ENCODE measurements at regions not wholly inside any gene's neighbourhood (a gene's known extent, or its start where the extent isn't known, plus 50 kb on each side); places are given as distances from the start of the nearest gene placed in this dataset.
"Not testable (repeated sequence)": the region's sequence is repeated elsewhere in the genome, so short reads cannot be mapped to it uniquely, and the experiment has no call there.

DNA sequence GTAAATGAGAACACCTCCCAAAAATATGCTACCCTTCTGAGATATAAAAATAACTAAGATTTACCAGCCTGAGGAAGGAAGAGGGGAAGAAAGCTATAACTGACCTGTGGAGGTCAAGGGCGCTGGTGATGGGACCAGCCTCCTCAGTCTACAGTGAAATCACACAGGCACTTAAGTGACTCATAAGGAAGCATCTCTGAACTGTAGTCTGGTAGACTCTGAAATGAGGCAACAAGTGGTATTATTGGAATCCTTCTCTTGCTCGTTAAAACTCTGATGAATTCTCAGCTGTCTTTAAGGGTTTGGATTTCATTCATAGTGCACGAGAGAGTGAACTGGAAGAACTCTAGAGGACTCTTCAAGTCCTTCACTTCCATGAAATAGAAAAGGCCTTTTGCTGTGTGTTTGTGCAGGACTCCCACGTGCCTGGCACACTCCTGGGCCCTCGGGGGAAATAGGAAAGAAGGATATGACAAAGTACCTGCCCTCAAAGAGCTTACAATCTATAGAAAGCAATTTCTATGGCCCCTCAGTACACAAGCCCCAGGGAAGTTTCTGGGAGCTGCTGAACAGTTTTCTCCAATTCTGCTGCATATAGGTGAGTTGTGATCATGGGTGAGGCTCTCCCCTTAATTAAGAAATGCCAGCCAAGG lies 231.8 kb upstream of the RREB1 start:
- peak; percentile 80 for DNase-seq

DNA sequence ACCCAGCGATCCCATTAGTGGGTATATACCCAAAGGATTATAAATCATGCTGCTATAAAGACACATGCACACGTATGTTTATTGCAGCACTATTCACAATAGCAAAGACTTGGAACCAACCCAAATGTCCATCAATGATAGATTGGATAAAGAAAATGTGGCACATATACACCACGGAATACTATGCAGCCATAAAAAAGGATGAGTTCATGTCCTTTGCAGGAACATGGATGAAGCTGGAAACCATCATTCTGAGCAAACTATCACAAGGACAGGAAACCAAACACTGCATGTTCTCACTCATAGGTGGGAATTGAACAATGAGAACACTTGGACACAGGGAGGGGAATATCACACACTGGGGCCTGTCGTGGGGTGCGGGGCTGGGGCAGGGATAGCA lies 230.0 kb upstream of the RREB1 start:
- DNase-seq: not testable (repeated sequence)

DNA sequence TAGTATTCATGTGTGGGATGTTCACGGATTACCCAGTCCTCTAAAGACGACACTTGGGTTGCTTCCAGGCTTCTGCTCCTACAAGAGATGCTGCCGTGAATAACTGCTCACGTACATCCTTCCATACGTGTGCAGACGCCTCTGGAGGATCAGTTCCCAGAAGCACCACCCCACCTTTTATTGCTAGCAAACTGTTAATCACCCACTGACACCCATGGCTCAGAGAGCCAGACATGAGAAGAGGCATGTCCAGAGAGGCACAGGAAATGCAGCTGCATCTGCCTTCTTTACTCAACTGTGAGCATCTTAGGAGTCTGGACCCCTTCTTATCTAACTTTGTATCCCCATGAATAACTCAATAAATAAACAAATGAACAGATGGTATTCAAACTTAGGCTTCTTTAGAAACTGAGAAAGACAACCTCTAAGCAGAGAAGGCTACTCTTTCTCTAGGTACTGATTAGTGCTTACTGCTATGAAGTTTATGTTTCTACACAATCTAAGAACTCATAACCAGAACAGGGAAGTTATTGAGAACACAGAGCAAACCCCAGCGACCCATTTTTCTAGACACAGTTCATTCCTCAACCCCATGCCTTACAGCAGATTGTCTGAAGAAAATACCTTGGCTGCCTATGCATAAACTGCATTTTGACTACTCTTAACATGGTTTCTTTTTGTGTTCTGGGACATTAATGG lies 228.7 kb upstream of the RREB1 start:
- peak; percentile 14 for DNase-seq

DNA sequence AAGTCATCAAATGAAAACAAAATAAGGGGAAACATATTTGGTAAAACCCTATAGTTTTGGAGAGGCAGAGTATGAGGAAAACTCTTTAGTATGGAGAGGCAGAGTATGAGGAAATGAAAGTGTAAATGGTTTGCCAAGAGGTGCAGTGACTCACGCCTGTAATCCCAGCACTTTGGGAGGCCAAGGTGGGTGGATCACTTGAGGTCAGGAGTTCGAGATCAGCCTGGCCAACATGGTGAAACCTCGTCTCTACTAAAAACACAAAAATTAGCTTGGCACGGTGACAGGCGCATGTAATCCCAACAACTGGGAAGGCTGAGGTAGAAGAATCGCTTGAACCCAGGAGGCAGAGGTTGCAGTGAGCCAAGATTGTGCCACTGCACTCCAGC lies 228.2 kb upstream of the RREB1 start:
- peak; percentile 26 for DNase-seq

DNA sequence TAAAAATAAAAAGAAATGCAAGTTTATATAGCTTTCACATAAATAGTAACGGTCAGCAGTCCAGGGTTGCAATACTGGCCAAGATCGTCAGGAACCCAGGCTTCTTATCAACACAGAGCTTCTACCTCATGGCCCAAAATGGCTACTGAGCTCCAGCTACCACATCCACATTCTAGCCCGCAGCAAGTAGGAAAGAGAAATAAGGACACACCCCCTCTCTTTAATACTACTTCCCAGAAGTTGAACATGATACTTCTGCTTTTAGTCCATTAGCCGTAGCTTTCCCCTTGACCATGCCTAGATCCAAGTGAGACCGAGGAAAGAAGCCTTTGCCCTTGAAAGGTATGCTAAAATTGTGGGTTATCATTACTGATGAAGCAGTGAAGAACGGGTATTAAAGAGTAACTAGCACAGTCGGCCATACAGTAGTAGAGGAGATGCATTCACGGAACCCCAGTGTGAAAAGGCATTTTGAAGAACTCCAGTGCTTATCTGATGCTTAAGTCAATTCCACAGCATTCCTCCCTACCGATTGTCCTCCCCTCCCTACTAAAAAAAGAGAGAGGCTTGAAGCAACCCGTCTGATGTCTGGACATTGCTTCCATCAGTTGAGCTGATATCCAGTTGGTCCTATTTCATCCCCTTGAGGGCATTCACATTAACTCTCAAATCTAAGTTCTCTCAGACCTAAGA lies 226.9 kb upstream of the RREB1 start:
- DNase-seq: no peak

DNA sequence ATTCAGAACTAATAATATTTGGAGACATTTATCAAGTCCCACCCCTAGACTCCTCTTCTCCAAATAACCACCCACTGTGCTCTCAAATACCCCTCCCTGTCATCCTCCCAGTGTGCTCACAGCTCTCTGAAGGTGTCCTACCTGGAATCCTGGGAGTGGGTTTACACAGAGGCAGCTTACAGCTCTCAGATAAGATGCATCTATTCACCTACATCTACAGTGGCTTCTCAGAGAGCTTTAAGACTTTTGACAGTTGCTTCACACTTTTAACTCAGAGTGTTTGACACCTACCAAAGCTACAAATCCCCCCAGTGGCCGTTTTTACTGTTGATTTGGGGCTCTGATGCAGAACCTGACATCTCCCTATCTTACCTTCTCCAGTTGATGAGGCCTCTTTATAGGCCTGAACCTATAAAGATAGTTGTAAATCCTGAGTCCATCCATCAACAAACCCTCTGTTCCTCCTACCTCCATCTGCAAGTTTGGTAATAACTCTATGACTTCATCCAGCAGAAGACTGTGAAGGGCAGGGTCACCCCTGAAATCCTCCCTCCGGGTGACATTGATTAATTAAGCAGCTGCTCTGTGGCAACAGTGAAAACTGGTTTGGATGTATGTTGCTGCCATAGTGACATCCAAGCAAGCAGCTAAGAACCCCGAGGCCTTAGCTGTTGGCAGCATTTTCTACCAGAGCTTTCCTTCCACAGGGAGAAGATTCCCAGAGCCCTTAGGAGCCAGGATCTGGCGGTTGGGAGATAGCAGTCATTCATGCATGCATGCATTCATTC lies 226.1 kb upstream of the RREB1 start:
- no peak for DNase-seq

DNA sequence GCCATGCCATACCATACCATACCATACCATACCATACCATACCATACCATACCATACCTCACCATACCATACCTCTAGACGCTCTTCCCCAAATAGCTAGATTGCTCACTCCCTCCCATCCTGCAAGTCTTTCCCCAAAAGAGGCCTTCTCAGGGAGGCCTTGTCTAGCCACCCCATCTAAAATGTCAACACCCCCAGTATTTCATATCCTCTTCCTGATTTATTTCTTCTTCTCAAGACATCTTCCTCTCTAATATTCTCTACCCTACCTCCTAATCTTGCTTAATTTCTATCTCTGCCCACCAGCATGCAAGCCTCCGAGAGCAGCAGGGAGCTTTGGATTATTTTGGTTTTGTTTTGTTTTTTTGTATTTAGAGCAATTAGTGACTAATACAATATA lies 225.2 kb upstream of the RREB1 start:
- DNase-seq: no peak

DNA sequence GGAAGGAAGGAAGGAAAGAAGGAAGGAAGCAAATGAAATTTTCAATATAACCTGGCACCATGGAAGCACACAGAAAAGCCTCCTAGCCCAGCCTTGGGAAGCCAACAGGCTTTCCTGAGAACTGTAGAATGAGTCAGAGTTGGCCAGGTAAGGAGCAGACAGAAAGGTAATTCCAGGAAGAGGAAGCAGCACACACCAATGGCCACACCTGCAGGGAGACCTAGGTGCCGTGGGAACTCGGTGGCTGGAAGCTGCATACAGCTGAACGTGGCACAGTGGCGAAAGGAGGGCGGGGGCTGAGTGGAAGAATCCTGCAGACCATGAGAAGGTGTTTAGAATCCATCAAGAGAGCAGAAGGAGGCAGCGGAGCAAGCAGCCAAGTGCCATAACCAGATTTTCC lies 224.8 kb upstream of the RREB1 start:
- no peak for DNase-seq

DNA sequence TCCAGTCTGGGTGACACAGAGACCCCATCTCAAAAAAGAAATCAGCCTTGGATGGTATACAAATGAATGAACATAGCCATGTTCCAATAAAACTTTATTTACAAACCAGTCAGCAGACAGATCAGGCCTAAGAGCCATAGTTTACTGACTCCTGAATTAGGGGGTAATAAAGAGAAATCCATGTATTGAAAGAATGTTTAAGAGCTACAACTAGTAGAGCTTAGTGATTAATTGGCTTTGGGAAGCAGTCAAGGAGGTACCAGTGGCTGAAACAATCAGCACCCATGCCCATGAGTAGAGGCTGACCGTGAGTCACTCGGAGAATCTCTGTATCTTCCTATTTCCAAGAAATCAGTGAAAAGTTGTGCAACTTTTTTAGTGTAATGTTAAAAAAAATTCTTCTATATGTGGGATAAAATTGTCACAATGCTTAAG lies 223.6 kb upstream of the RREB1 start:
- DNase-seq: peak; percentile 24

DNA sequence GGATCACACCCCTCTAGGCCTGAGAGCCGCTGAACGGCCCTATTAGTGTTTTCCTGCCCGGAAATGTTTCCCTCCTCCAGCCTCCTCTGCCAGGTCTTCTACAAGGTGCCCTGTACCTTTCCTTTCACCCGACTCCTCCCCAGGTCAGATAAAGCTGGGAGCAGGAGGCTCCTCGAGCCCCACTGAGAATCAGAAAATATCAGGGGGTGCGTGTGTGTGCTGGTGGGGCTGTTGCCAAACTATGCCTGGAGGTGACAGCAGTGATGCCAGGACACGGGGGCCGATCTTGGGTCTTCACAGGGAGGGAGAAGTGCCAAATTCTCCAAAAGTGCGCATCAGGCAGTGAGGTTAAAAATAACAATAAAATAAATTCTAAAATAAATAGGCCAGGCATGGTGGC lies 222.8 kb upstream of the RREB1 start:
- no peak for DNase-seq

DNA sequence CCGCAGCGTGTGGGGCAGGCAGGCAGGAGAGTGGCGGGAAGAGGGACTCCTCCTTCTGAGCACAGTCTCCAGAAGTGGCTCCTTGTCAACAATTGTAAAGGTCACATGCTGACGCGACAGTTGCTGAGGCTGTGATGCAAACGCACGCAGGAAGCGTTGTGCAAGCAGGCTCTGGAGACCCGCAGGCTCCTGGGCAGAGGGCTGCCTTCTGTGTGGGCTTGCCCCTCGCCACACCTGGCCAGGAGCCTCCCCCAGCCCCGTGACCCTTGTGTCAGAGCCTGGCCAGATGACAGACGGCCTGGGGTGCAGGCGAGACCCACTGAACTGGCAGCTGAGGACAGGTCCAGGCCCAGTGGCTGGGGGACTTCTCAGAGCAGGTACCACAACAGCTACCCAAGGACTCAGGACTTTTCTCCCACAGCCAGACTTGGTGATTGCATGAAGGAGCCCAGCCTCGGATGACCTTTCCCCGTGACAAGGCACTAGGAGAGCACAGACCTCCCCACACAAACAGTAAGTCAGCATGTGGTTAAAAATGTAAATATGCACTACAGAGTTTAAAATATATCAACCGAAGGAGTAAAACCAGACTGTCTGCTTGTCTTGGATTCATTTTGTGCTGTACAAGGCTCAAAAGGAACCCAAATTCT lies 222.1 kb upstream of the RREB1 start:
- no peak for DNase-seq

DNA sequence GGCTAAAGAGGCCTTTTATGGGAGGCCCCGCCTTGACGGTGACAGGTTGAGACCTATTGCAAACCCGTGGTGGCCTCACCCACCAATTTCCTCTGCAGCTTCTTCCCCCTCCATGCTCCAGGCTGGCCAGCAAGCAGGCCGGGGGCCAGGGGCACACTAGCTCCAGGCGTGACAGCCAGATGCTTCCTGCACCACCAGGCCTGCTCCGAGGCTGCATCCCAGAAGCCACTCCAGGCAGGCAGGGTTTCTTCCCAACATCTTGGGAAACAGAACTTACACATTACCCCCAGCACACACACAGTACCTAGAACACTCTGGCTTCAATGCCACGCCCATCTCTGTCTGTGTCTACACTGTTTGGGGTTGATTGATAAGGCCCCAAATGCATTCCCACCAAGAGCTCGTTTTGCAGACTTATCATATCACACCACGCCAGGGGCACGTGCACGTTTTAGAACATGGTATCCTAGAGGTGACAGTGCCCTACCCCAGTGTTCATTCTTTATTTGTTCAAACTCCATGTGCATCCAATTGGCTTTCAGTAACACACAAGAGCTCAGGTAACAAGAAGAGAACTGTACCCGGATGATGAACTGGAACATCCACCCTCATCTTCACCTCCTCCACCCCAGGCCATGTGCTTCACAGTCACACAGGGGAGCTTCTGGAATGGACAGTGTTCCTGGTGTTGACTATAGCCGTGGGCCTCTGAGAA lies 221.4 kb upstream of the RREB1 start:
- no peak for DNase-seq

DNA sequence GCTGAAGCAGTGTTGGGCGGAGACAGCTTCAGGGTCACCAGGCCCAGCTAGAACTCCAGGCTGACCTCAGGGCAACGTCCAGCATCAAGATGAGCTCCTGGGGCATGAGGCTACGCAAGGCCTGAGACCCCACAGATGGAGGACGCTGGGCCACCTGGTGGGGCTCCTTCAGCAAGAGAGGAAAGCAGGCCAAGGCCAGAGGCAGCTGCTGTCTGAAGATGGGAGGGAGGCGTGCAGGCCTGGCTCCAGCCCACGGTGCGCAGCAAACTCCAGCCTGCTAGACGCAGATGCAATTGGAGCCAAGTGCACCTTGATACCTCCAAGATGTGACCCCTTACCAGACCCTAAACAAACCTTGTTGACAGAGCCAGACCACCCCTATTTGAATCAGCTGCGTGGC lies 220.9 kb upstream of the RREB1 start:
- no peak for DNase-seq

DNA sequence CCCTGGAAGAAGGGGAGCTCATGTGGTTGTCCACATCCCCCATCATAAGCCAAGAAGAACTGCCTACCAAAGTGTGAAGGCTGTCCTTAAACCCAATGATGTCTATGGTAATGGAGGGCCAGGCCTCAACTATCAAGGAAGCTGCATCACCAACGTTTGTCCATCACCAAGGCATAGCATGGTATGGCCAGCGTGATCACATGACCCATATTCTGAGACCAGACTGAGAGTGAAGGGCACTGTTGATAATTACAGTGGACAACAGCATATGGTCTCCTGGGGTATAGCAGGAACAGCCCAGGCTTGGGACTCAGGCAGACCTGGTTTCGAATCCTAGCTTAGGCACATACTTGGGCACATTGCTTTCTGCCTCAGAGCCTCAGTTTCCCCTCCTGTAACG lies 218.2 kb upstream of the RREB1 start:
- no peak for DNase-seq

DNA sequence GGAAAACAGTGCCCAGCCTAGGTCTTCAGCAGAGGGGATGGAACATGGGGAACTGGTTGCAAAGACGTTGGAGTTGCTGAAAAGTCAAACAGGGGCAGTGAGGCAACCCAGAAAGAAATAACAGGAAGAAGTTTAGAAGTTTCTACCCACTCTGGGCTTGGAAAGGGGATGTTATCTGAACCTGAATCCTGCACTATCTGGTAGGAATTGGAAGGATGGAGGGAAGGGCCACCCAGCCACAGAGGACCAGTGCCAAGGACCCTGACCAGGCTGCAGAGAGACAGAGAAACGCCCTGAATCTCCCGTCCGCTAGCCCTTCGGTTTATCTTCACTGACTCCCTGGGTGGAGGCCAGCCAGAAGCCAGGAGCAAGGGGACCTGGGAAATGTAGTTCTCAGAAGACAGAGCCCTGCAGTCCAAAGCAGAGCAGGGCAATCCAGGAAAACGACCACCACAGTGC lies 217.3 kb upstream of the RREB1 start:
- DNase-seq: no peak

DNA sequence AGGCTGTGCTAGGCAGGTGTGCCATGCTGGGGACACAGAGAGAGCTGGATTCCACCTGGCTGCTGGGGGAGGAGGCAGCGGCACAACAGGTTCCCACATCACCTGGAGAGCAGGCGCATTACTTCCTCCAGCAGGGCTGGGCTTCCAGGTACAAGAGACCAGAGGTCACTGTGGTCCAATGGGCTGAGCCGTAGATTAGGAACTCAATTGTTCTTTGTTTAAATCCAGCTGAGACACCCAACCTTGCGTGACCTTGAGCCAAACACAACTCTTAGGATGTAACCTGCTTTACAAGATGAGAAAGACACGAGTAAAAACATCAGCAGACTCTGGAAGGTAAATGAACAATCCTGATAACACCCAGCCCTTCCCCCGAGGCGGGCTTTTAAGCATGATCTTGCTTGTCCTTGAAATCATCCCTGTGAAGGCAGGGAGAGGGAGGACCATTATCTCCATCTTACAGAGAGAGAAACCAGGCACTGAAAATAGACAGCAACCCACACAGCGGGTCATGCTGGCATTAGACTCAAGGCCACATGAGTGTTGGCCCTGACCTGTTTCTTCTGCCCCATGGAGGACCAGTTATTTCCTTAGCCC lies 216.5 kb upstream of the RREB1 start:
- no peak for DNase-seq

DNA sequence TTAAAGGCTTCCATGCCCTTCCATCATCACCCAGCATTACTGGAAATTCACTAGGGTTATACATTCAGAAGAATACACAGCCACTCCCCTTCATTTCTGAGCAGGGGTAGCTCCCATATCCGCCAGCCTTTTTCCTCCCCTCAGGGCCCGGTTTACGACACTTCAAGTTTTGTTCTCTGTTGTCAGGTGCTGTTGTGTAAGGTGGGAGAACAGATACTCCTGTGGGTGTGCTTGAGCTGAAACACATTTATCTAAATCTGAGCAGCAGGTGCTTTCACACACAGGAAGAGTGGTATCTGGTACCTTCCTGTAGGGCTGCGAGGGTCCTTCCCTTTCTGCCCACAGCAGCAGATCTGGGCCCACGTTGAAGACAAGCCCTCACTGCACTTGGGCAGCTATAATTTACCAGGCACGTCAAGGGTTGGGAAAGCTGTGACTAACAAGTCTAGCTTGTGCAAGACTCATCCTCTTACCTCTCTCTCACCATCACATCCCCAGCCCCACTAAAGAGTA lies 215.8 kb upstream of the RREB1 start:
- no peak for DNase-seq

DNA sequence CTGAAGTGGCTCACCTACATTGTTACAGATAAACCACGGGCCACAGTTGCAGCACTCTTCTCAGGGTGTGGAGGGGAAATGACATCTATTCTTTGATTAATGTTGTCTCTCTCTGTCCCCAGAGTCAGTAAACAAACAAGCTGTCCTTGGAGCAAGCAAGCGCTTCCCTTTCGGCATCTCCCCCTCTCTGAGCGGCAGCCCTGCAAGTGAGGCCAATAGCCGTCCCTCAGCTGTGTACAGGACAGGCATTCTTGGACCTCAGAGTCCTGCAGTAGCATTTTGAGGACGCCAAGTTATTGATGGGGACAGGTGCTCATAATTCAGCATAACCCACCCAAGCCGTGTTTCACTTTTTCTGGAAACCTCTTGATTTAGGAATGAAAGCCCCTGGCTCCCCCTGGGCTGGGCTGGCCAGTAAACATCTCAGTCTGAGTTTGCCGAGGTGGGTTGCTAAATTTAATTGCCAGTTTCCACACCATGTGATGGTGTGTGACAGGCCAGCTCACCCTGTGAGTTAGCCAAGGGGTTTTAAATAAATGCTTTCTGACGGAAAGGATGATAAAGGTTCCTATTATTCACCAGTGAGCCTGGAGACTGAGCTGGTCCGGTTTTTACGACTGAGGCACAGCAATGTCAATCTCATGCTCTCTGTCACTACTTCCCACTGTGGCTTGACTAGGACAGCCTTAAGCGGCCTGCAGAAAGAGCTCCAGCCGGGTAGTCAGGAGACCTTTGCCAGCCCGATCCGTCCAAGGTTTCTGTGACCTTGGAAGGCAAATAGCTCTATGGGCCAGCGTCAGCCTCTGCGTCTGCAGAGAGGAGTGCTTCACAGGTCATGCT lies 214.8 kb upstream of the RREB1 start:
- no peak for DNase-seq

DNA sequence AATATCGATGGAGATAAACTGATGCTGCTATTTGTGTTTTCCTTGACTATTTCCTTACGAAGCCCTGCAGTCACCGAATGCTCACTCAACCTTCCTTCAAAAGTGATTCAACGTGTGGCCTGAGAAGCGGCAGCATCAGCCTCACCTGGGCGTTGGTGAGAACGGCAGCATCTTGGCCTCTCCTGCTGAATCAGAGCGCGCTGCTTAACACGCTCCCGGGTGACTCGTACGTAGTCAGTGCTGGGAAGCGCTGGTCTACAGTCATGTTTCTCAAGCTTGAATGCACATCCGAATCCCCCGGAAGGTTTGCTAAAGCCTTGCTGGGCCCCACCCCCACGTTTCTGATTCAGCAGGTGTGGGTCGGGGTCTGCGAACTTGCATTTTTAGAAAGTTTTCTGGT lies 214.1 kb upstream of the RREB1 start:
- DNase-seq: no peak

DNA sequence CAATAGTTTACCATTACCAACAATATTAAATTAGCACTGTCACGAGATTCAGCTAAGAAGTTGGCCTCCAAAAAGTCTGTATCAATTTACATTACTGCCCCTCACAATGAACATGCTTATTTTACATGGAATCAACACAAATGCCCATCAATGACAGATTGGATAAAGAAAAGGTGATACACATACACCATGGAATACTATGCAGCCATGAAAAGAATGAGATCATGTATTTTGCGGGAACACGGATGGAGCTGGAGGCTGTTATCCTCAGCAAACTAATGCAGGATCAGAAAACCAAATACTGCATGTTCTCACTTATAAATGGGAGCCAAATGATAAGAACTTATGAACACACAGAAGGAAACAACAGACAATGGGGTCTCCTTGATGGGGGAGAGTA lies 211.8 kb upstream of the RREB1 start:
- DNase-seq: no peak

DNA sequence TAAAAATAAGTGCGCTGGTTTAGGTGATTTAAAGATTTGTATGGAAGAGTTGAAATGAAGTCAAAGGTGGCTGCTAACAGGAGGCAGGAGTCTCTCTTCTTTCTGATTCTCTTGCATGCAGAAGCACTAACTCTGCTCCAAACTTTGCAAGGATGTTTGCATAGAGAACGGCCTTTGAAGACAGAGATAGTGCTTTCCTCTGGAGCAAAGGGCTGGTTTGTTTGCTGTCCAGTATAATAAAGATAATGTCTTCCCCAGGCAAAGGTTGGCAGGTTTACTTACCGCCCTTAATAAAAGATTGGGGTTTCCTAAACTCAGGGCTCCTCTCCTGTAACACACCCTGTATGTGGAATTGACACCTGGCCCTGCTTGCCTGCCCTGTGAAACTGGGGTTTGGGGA lies 210.6 kb upstream of the RREB1 start:
- no peak for DNase-seq

Measured in fibroblast of skin of right biceps (primary cell).